GM12878 (cell line): ENCODE measurements at regions not wholly inside any gene's neighbourhood (a gene's known extent, or its start where the extent isn't known, plus 50 kb on each side); places are given as distances from the start of the nearest gene placed in this dataset.

ENCODE experiments used
- EP300 ChIP-seq, 2 experiments: fragments of 150-350 bp in 1 of 2; IDR thresholded peaks; 2 replicates each; pipeline ENCODE4 v1.6.1; 2011 to 2012; ENCODE audit warnings: low read depth in 2 of 2, low read length in 2 of 2, borderline replicate concordance in 1 of 2, improper control_type of control experiment in 1 of 2, inconsistent platforms in 1 of 2; ENCODE audit not compliant: control insufficient read depth in 1 of 2
- GABPA ChIP-seq: IDR thresholded peaks from 2 replicates; pipeline ENCODE4 v1.6.1; 2014; ENCODE audit warnings: antibody characterized with exemption, low read depth, mild to moderate bottlenecking, inconsistent platforms
- IKZF1 ChIP-seq: fragments of 450-650 bp; conservative IDR thresholded peaks from 2 replicates; pipeline ENCODE4 v1.6.1; 2017; ENCODE audit warnings: antibody characterized with exemption, mild to moderate bottlenecking
- POLR2AphosphoS2 ChIP-seq: IDR thresholded peaks from 2 replicates; pipeline ENCODE4 v1.6.1; 2011; ENCODE audit warnings: low read depth, mild to moderate bottlenecking, low read length, improper control_type of control experiment, moderate library complexity
- POLR2AphosphoS5 ChIP-seq: IDR thresholded peaks from 2 replicates; pipeline ENCODE4 v1.6.1; 2011; ENCODE audit warnings: mild to moderate bottlenecking, low read length, inconsistent platforms
- POU2F2 ChIP-seq: IDR thresholded peaks from 3 replicates; pipeline ENCODE4 v1.6.1; 2011; ENCODE audit warnings: low read depth, mild to moderate bottlenecking, low read length, borderline replicate concordance
- SMAD1 ChIP-seq: fragments of 450-650 bp; IDR thresholded peaks from 2 replicates; pipeline ENCODE4 v1.6.1; 2018; ENCODE audit warnings: mild to moderate bottlenecking, low read depth; ENCODE audit not compliant: partially characterized antibody
- SPI1 ChIP-seq: IDR thresholded peaks from 2 replicates; pipeline ENCODE4 v1.6.1; 2011; ENCODE audit warnings: low read depth, mild to moderate bottlenecking, low read length, moderate library complexity, borderline replicate concordance; ENCODE audit not compliant: insufficient read depth
- SREBF1 ChIP-seq: IDR thresholded peaks from 2 replicates; pipeline ENCODE4 v1.6.1; 2012; ENCODE audit warnings: mild to moderate bottlenecking, low read length
- STAT1 ChIP-seq: fragments of 450-650 bp; conservative IDR thresholded peaks from 2 replicates; pipeline ENCODE4 v1.6.1; 2014; ENCODE audit warnings: antibody characterized with exemption, mild to moderate bottlenecking
- TARDBP ChIP-seq: IDR thresholded peaks from 2 replicates; pipeline ENCODE4 v1.6.1; 2016; ENCODE audit warnings: borderline replicate concordance
- TCF3 ChIP-seq: IDR thresholded peaks from 2 replicates; pipeline ENCODE4 v1.6.1; 2012; ENCODE audit warnings: low read depth, mild to moderate bottlenecking, low read length, borderline replicate concordance; ENCODE audit not compliant: insufficient read depth
- TF ChIP-seq, protein P1 (sequence below), 3 experiments: IDR thresholded peaks in 2 of 3; conservative IDR thresholded peaks in 1 of 3; 2 replicates each; pipeline ENCODE4 v1.5.1; 2011; ENCODE audit warnings: low read depth in 3 of 3, low read length in 3 of 3, mild to moderate bottlenecking in 3 of 3, control low read depth in 2 of 3, moderate library complexity in 2 of 3, inconsistent platforms in 1 of 3, mixed read lengths in 1 of 3; ENCODE audit not compliant: control insufficient read depth in 2 of 3, insufficient read depth in 1 of 3; ENCODE audit errors: extremely low read depth in 1 of 3

DNA sequence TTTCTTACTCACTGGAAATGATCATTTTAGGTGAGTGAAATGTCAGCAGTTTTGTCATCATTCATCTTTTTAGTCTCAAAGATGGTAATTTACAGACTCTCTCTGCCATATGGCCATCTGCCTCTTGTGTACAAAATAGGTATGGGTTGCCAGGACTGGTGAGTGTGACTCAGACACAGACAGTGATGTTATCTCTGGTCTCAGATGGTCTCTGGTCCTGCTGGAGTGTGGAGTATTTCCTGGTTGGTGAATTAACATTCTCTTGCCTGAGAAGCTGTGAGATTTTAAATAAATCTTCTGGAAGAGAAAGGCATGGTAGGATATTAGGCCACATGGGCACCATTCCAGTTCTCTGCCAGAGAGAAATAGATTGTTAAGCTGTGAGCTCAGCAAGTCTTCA lies 207.0 kb downstream of the ATP23 start:
- TF ChIP-seq EP300 (IDR thresholded peaks at IDR 0.05; ENCODE audit: borderline replicate concordance in 1 of 2, control insufficient read depth in 1 of 2, low read depth in 2 of 2, low read length in 2 of 2) (no peak), STAT1 (no peak), POU2F2 (no peak), TCF3 (no peak), IKZF1 (no peak), TARDBP (no peak), GABPA (no peak), SREBF1 (no peak), POLR2AphosphoS2 (no peak), POLR2AphosphoS5 (no peak), SMAD1 (no peak), SPI1 (no peak)
- TF ChIP-seq, protein P1, sequence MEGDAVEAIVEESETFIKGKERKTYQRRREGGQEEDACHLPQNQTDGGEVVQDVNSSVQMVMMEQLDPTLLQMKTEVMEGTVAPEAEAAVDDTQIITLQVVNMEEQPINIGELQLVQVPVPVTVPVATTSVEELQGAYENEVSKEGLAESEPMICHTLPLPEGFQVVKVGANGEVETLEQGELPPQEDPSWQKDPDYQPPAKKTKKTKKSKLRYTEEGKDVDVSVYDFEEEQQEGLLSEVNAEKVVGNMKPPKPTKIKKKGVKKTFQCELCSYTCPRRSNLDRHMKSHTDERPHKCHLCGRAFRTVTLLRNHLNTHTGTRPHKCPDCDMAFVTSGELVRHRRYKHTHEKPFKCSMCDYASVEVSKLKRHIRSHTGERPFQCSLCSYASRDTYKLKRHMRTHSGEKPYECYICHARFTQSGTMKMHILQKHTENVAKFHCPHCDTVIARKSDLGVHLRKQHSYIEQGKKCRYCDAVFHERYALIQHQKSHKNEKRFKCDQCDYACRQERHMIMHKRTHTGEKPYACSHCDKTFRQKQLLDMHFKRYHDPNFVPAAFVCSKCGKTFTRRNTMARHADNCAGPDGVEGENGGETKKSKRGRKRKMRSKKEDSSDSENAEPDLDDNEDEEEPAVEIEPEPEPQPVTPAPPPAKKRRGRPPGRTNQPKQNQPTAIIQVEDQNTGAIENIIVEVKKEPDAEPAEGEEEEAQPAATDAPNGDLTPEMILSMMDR (IDR thresholded peaks at IDR 0.05 in 2 of 3, conservative IDR thresholded peaks at IDR 0.05 in 1 of 3; ENCODE audit: control insufficient read depth in 2 of 3, extremely low read depth in 1 of 3, insufficient read depth in 1 of 3, low read depth in 3 of 3, low read length in 3 of 3), result no peak
